Endothelial cell of umbilical vein (primary cell): ENCODE measurements at regions not wholly inside any gene's neighbourhood (a gene's known extent, or its start where the extent isn't known, plus 50 kb on each side); places are given as distances from the start of the nearest gene placed in this dataset.

Experiments
- BruUV-seq: library from RNA; stranded (reverse); fragments of 400-500 nt; replicated peaks from 2 replicates; lab custom pipeline; 2021; lab: Mats Ljungman, UMichigan
- CTCF ChIA-PET: fragments of 300-600, 350-600 bp; sonication (Branson Sonifier 250); formaldehyde crosslinking; loops from one replicate; lab custom pipeline; 2021; ENCODE audit warnings: antibody characterized with exemption, inconsistent platforms; lab: Charles Lee
- POLR2A ChIA-PET: fragments of 300-600, 350-600 bp; sonication (Branson Sonifier 250); formaldehyde crosslinking; loops from one replicate; lab custom pipeline; 2021; ENCODE audit warnings: antibody characterized with exemption, inconsistent platforms; lab: Charles Lee
- DNase-seq: peaks from one replicate; pipeline ENCODE4 v3.0.0-alpha.2; 2011; ENCODE audit warnings: low read depth, low spot score
- FAIRE-seq: peaks from 2 replicates; lab custom pipeline; 2011; peaks lifted over from hg19 to GRCh38; lab: Jason Lieb, UNC
- H2AFZ ChIP-seq: 2 replicates; pipeline ENCODE4 v1.6.0; 2012; ENCODE audit warnings: low read depth, low read length, control low read depth, inconsistent platforms
- H3K27ac ChIP-seq: 2 replicates; pipeline ENCODE4 v1.5.1; 2011; ENCODE audit warnings: low read depth, mild to moderate bottlenecking, control low read depth, low read length, moderate library complexity; ENCODE audit not compliant: insufficient read depth
- H3K27me3 ChIP-seq, 2 experiments: 2 replicates each; pipeline versions ENCODE4 v1.6.0 to v1.6.1; 2011; ENCODE audit warnings: low read length in 2 of 2, mixed read lengths in 1 of 2; ENCODE audit not compliant: control insufficient read depth in 2 of 2, insufficient read depth in 2 of 2
- H3K36me3 ChIP-seq, 2 experiments: 2 replicates in 1 of 2; 3 replicates in 1 of 2; pipeline ENCODE4 v1.5.1; 2011; ENCODE audit warnings: low read length in 2 of 2, mild to moderate bottlenecking in 1 of 2, moderate library complexity in 1 of 2; ENCODE audit not compliant: control insufficient read depth in 2 of 2, insufficient read depth in 2 of 2; ENCODE audit errors: extremely low read depth in 1 of 2
- H3K4me1 ChIP-seq: 3 replicates; pipeline ENCODE4 v1.5.1; 2011; ENCODE audit warnings: mild to moderate bottlenecking, low read length; ENCODE audit not compliant: control insufficient read depth, insufficient read depth; ENCODE audit errors: extremely low read depth
- H3K4me2 ChIP-seq: 2 replicates; pipeline ENCODE4 v1.6.1; 2011; ENCODE audit warnings: low read length, control low read depth, mixed read lengths; ENCODE audit not compliant: insufficient read depth
- H3K4me3 ChIP-seq, 3 experiments: fragments of 200-600 bp in 1 of 3; sonication (generic), shearing (Covaris generic) in 1 of 3; replicated peaks in 1 of 3; 2 replicates each; pipeline ENCODE4 v1.5.1; 2011 to 2016; ENCODE audit warnings: control low read depth in 3 of 3, low read length in 3 of 3, mild to moderate bottlenecking in 2 of 3, inconsistent platforms in 1 of 3, low read depth in 1 of 3, moderate library complexity in 1 of 3; ENCODE audit not compliant: insufficient read depth in 1 of 3
- H3K79me2 ChIP-seq: 2 replicates; pipeline ENCODE4 v1.6.0; 2012; ENCODE audit warnings: low read length, inconsistent platforms; ENCODE audit not compliant: control insufficient read depth, insufficient read depth
- H3K9ac ChIP-seq: replicated peaks from 2 replicates; pipeline ENCODE3; 2011; ENCODE audit warnings: low read length, control low read depth; ENCODE audit not compliant: insufficient read depth; ENCODE audit errors: extremely low read depth
- H3K9me1 ChIP-seq: replicated peaks from 3 replicates; pipeline ENCODE4 v1.6.0; 2011; ENCODE audit warnings: mild to moderate bottlenecking, low read length; ENCODE audit not compliant: control insufficient read depth, insufficient read depth; ENCODE audit errors: extremely low read depth
- H3K9me3 ChIP-seq: replicated peaks from 2 replicates; pipeline ENCODE4 v1.5.1; 2012; ENCODE audit warnings: low read length, inconsistent platforms; ENCODE audit not compliant: control insufficient read depth, insufficient read depth
- H4K20me1 ChIP-seq: replicated peaks from 2 replicates; pipeline ENCODE3; 2011; ENCODE audit warnings: mild to moderate bottlenecking, low read length; ENCODE audit not compliant: control insufficient read depth, insufficient read depth; ENCODE audit errors: extremely low read depth
- CTCF ChIP-seq, 2 donors: IDR thresholded peaks; 1 replicate in 1 of 2; 2 replicates in 1 of 2; pipeline ENCODE4 v1.5.1; 2011; ENCODE audit warnings: low read length in 2 of 2, mild to moderate bottlenecking in 2 of 2, moderate library complexity in 2 of 2, control low read depth in 1 of 2, inconsistent platforms in 1 of 2, low read depth in 1 of 2; ENCODE audit not compliant: insufficient read depth in 1 of 2; ENCODE audit errors: extremely low read depth in 1 of 2
- EZH2 ChIP-seq: IDR thresholded peaks from 2 replicates; pipeline ENCODE4 v1.6.1; 2012; ENCODE audit warnings: borderline replicate concordance, low read depth, mild to moderate bottlenecking, moderate library complexity, low read length, inconsistent platforms; ENCODE audit not compliant: severe bottlenecking
- FOS ChIP-seq: IDR thresholded peaks from 2 replicates; pipeline ENCODE4 v1.6.1; 2011; ENCODE audit warnings: mild to moderate bottlenecking, low read length, moderate library complexity, borderline replicate concordance; ENCODE audit not compliant: insufficient read depth
- GATA2 ChIP-seq: IDR thresholded peaks from 2 replicates; pipeline ENCODE4 v1.7.0; 2011; ENCODE audit warnings: low read depth, mild to moderate bottlenecking, moderate library complexity, mixed read lengths, low read length; ENCODE audit not compliant: insufficient read length, insufficient read depth
- JUN ChIP-seq: IDR thresholded peaks from 2 replicates; pipeline ENCODE4 v1.6.1; 2011; ENCODE audit warnings: borderline replicate concordance, low read depth; ENCODE audit not compliant: insufficient read length, insufficient read depth
- MAX ChIP-seq: IDR thresholded peaks from 2 replicates; pipeline ENCODE4 v1.6.1; 2011; ENCODE audit not compliant: insufficient read depth, insufficient read length
- MYC ChIP-seq: IDR thresholded peaks from one replicate; pipeline ENCODE4 v1.6.1; 2011; ENCODE audit warnings: mild to moderate bottlenecking, low read depth, low read length
- POLR2A ChIP-seq: IDR thresholded peaks from 2 replicates; pipeline ENCODE4 v1.6.1; 2012; ENCODE audit warnings: low read depth, mild to moderate bottlenecking, control low read depth, low read length
- POLR2AphosphoS5 ChIP-seq: IDR thresholded peaks from 2 replicates; pipeline ENCODE4 v1.6.1; 2012; ENCODE audit warnings: low read depth, mild to moderate bottlenecking, control low read depth, low read length, moderate library complexity; ENCODE audit not compliant: insufficient read depth
- dilution Hi-C: fragments of 300-500 bp; cut with MboI; formaldehyde crosslinking; loops from one replicate; pipeline ENCODE4 v1.15.0; 2019; ENCODE audit warnings: low sequenced_read_pairs; ENCODE audit not compliant: extremely low pct_ligation_motif_present
- intact Hi-C: fragments of 100-400 bp; cut with micrococcal nuclease; formaldehyde crosslinking; loops from one replicate; pipeline ENCODE4 v1.10.0; 2022

- H3K9me1 ChIP-seq: no peaks in the 10 kb centered on the region
- no peaks in the 10 kb centered on the region for H3K79me2 ChIP-seq
- ChIA-PET POLR2A (no interaction called here), CTCF (no interaction called here)
- FAIRE-seq (no peak), DNase-seq (no peak)
- BruUV-seq: no TSS peak
- H3K27ac ChIP-seq: no peak overlapping the region
- H2AFZ ChIP-seq: no peak overlapping the region
- no peaks in the 10 kb centered on the region for H3K9me3 ChIP-seq
- no peak overlapping the region for H3K4me2 ChIP-seq
- no peaks in the 10 kb centered on the region for H4K20me1 ChIP-seq
- no peak overlapping the region for H3K9ac ChIP-seq
- intact Hi-C loops: no loop called here
- H3K4me3 ChIP-seq: no peak overlapping the region
- dilution Hi-C loops: no loop called here
- no peaks in the 10 kb centered on the region for H3K27me3 ChIP-seq
- no peaks in the 10 kb centered on the region for H3K36me3 ChIP-seq
- H3K4me1 ChIP-seq: peaks cover 7% of the 10 kb centered on the region
- TF ChIP-seq EZH2 (no peak), POLR2AphosphoS5 (no peak), FOS (no peak), CTCF (IDR thresholded peaks at IDR 0.05; ENCODE audit: extremely low read depth in 1 of 2, insufficient read depth in 1 of 2, low read depth in 1 of 2, low read length in 2 of 2) (no peak), POLR2A (no peak), MYC (no peak), MAX (no peak), GATA2 (no peak), JUN (no peak)
Observed at GRCh38 chr17:5870231-5870953, 199.8 kb upstream of the WSCD1 start.
